GM19351 (cell line): ENCODE measurements at regions not wholly inside any gene's neighbourhood (a gene's known extent, or its start where the extent isn't known, plus 50 kb on each side); places are given as distances from the start of the nearest gene placed in this dataset.
"Not testable (repeated sequence)": the region's sequence is repeated elsewhere in the genome, so short reads cannot be mapped to it uniquely, and the experiment has no call there.

ENCODE experiments used
- ATAC-seq: cut with Tn5 transposase; IDR thresholded peaks from one replicate; pipeline ENCODE4 v1.9.1; 2021; ENCODE audit warnings: mild to moderate bottlenecking, moderate library complexity; ENCODE audit not compliant: unreplicated experiment

DNA sequence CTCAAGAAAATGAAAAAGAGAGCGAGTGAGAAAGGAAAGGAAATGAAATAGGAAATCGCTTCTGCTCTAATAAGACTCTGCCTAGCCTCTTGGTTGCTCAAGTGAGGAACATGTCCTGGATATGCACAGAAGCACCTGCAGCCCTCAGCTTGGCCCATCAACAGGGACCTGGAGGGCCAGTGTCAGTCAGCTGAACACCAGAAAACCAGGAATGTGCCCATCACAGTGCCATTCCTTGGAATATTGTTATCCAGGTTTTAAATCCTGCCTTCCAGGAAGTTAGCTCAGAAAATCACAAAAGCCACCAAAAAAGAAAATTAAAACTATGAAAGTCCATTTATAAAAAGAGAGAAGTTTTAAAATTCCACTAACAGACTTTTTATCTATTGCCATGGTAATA lies 173.4 kb upstream of the TPM1 start:
- ATAC-seq: no peak

- no peak for ATAC-seq
These were observed 172.3 kb upstream of the TPM1 start for GRCh38 chr15:62870216-62870615.

DNA sequence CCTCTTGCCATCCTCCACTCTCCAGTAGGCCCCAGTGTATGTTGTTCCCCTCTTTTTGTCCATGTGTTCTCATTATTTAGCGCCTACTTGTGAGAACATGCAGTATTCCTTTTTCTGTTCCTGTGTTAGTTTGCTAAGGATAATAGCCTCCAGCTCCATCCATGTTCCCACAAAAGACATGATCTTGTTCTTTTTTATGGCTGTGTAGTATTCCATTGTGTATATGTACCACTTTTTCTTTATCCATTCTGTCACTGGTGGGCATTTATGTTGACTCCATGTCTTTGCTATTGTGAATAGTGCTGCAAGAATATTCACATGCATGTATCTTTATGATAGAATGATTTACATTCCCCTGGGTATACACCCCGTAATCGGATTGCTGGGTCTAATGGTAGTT lies 171.8 kb upstream of the TPM1 start:
- ATAC-seq: not testable (repeated sequence)

DNA sequence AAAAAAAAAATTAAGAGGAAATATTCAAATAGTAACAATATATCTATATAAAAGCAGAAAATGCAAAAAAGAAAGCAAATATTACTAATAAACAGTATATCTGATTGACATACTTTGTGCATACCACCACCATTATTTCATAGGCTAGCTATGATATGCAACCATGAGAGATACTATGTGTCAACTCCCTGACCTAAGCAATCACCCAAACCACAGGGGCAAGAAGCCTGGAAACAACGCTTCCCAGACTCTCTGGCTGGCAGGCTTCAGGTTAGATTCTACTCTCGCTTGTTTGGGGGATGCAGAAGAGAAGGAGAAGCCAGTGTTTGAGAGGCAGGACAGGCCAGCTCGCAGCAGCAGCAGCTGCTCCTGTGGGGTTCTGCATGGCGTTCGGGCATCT lies 169.3 kb upstream of the TPM1 start:
- ATAC-seq: no peak

GRCh38 chr15:62874064-62874463 lies 168.5 kb upstream of the TPM1 start:
- no peak for ATAC-seq

GRCh38 chr15:62874959-62875625 lies 167.5 kb upstream of the TPM1 start:
- ATAC-seq: no peak

DNA sequence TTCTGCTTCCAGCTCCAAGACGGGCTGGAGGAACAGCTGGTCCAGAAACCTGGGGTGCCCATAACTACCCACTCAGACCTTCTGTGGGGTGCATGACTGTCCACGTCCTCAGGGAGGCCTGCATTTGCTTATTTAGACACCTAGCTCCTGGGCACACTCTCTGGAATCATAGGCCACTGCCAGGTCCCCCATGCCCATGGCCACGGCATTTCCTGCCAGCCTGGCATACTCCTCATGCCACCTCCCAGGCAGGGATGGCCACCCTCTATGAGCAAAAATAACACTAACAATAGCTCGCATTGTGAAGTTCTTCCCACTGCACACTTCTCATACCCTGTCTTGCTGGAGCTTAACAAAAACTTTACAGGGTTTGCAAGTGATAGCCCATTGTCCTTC lies 166.9 kb upstream of the TPM1 start:
- no peak for ATAC-seq

DNA sequence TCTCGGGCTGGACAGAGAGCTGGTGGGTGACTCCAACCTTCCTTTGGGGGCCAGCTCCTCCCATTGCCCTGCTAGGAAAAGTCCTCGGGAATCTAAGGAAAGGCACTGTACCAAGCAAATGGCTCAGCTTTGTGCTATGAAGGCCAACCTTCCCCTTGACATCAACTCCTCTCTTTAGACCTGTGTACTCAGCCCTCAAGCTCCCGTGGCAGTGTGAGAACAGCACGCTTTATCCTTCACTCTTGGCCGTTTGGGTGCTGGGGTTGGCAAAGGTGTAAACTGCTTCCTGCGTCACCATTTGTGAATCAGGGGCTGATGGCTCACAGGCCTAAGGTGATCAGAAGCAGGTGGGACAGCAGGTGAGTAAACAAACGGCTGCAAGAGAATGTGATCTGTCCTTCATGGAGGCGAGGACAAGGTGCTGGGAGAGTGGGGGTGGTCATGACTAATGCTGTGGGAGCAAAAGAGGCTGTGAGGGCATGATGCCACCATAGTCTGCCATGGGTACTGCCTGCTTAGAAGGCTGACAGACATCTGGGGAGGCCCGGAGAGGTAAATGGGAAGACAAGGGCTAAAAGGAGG lies 165.2 kb upstream of the TPM1 start:
- no peak for ATAC-seq

- ATAC-seq: no peak
These were observed 164.5 kb upstream of the TPM1 start for GRCh38 chr15:62878070-62878469.

DNA sequence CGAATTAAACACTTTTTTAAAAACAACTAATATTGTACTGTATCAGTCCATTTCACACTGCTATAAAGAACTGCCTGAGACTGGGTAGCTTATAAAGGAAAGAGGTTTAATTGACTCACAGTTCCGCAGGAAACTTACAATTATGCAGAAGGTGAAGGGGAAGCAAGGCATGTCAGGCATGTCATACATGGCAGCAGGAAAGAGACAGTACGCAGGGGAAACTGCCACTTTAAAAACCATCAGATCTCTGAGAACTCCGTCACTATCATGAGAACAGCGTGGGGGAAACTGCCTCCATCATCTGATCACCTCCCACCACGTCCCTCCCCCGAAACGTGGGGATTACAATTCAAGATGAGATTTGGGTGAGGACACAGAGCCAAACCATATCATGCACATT lies 162.8 kb upstream of the TPM1 start:
- ATAC-seq: no peak

GRCh38 chr15:62880278-62880677 lies 162.3 kb upstream of the TPM1 start:
- no peak for ATAC-seq

GRCh38 chr15:62881056-62881455 lies 161.5 kb upstream of the TPM1 start:
- ATAC-seq: no peak

DNA sequence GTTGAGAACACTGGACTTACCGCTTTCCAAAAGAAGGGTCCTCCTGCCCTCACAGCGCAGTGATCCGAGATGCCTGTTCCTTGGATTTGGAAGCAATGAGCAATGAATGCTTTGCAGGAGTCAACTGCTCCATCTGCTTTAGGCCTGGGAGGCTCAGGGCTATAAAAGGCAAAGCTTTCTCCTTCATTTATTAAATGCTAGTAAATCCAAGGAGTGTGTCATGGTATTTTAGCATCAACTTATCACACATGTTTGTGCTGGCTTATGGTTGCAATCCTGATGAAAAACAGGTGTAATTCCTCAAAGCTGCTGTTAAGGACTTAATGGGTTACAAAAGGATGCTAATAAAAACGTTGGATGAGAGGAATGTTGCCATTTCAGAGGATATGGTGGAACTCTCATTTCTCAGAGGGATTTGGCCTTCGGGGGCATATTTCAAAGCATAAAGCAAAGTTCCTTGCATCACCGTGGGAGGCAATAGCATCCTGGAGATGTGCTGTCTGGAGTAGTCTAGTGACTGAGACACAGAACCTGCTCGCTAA lies 158.5 kb upstream of the TPM1 start:
- no peak for ATAC-seq

DNA sequence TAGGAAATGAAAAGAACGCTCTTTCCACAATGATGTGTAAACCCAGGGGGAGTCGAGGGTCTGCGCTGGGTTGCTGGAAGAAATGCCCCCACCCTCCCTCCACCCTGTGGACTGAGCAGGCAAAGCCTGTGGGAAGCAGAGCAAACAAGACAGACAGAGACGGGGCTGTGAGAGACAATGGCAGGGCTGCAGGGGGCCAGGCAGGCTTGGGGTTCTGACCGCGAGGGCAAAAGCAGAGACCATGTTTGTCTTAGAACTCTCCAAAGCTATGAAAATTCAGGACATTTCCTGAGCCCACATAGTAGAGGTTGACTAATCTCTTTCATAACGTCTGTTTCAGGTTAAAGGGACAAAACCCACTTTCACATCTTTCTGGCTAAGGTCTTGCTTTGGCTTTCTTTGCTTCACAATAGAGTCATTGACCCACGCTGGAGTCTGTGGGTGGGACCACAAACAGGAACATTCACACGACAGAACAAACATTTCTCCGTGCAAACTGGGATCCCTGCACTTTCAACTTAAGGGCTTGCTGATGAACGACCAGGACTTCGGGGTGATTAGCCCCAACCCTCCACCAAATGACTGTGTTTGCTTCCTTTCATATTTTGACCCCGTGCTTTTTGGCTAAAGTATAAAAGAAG lies 156.0 kb upstream of the TPM1 start:
- ATAC-seq: no peak

DNA sequence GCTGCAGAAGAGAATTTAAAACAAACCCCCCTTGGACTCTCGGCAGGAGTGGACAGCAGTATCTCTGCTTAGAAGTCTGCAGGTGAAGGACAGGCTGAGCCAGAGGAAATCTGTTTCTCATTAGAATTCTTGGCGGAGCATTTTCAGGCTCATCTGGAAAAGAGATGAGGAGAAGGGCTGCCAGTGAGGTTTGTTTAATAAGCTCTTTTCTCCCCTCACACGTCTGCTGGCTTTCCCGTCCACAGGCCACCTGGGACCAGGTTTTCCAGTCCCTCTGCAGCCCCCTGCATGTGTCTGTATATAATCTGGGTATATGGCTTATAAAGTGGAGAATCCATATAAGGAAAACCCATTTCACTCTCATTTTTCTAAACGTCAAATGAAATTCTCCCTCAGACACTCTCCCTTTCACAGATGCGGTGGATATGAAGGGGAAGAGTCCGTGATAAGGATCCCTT lies 155.4 kb upstream of the TPM1 start:
- ATAC-seq: no peak

- no peak for ATAC-seq
These were observed 153.9 kb upstream of the TPM1 start for GRCh38 chr15:62888623-62889022.

GRCh38 chr15:62889141-62889661 lies 153.3 kb upstream of the TPM1 start:
- no peak for ATAC-seq

- no peak for ATAC-seq
These were observed 152.6 kb upstream of the TPM1 start for GRCh38 chr15:62889734-62890505.

DNA sequence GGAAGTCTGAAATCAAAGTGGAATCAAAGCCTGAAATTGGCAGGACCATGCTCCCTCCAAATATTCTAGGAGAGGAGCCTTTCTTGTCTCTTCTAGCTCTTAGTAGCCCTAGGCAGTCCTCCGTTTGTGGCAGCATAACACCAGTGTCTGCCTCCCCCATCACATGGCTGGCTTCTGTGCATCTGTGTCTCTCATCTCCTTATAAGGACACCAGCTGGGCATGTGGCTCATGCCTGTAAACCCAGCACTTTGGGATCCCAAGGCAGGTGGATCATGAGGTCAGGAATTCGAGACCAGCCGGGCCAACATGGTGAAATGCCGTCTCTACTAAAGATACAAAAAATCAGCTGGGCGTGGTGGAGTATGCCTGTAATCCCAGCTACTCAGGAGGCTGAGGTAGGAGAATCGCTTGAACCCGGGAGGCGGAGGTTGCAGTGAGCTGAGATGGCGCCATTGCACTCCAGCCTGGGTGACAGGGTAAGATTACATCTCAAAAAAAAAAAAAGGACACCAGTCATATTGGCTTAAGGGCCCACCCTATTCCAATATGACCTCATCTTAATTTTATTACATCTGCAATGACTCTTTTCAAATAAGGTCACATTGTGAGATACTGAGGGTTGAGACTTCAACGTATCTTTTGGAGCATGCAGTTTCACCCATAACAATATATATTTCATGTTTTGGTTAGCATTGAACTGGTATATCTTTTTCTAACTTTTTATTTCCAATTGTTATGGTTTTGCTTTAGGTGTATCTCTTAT lies 148.0 kb upstream of the TPM1 start:
- no peak for ATAC-seq

- no peak for ATAC-seq
These were observed 147.2 kb upstream of the TPM1 start for GRCh38 chr15:62895139-62895866.
